ENCODE measurements at regions not wholly inside any gene's neighbourhood (a gene's known extent, or its start where the extent isn't known, plus 50 kb on each side); places are given as distances from the start of the nearest gene placed in this dataset.
"Not testable (repeated sequence)": the region's sequence is repeated elsewhere in the genome, so short reads cannot be mapped to it uniquely, and the experiment has no call there.

GRCh38 chr13:111064661-111065060, 50.4 kb upstream of the ARHGEF7 start:
- DNase-seq, result no peak

- DNase-seq, result no peak
Measured at GRCh38 chr13:111062966-111063365, 52.1 kb upstream of the ARHGEF7 start.

GRCh38 chr13:111062305-111062704, 52.8 kb upstream of the ARHGEF7 start:
- no peak for DNase-seq

- no peak for DNase-seq
Measured at GRCh38 chr13:111061358-111062045, 53.6 kb upstream of the ARHGEF7 start.

GRCh38 chr13:111060237-111060919, 54.7 kb upstream of the ARHGEF7 start:
- no peak for DNase-seq

GRCh38 chr13:111058796-111059506, 56.2 kb upstream of the ARHGEF7 start:
- no peak for DNase-seq

- not testable (repeated sequence) for DNase-seq
Measured at GRCh38 chr13:111058339-111058738, 56.8 kb upstream of the ARHGEF7 start.

- DNase-seq, result not testable (repeated sequence)
Measured at GRCh38 chr13:111051726-111052232, 63.3 kb upstream of the ARHGEF7 start.

- DNase-seq, result no peak
Measured at GRCh38 chr13:111051041-111051725, 63.9 kb upstream of the ARHGEF7 start.

- no peak for DNase-seq
Measured at GRCh38 chr13:111050539-111050879, 64.6 kb upstream of the ARHGEF7 start.

GRCh38 chr13:111049791-111050538, 65.1 kb upstream of the ARHGEF7 start:
- no peak for DNase-seq

- DNase-seq, result no peak
Measured at GRCh38 chr13:111048387-111048786, 66.7 kb upstream of the ARHGEF7 start.

GRCh38 chr13:111047326-111047725, 67.8 kb upstream of the ARHGEF7 start:
- no peak for DNase-seq

- DNase-seq, result no peak
Measured at GRCh38 chr13:111046590-111047141, 68.4 kb upstream of the ARHGEF7 start.

GRCh38 chr13:111045170-111045569, 69.9 kb upstream of the ARHGEF7 start:
- DNase-seq, result no peak

- no peak for DNase-seq
Measured at GRCh38 chr13:111044087-111044830, 70.9 kb upstream of the ARHGEF7 start.

- no peak for DNase-seq
Measured at GRCh38 chr13:111043575-111043982, 71.5 kb upstream of the ARHGEF7 start.

- DNase-seq, result no peak
Measured at GRCh38 chr13:111042661-111043226, 72.4 kb upstream of the ARHGEF7 start.

- DNase-seq, result no peak
Measured at GRCh38 chr13:111040830-111041229, 74.3 kb upstream of the ARHGEF7 start.

GRCh38 chr13:111039735-111040134, 75.4 kb upstream of the ARHGEF7 start:
- no peak for DNase-seq

- DNase-seq, result no peak
Measured at GRCh38 chr13:111038887-111039286, 76.2 kb upstream of the ARHGEF7 start.
